Neural cell (in vitro differentiated cells): ENCODE measurements at regions not wholly inside any gene's neighbourhood (a gene's known extent, or its start where the extent isn't known, plus 50 kb on each side); places are given as distances from the start of the nearest gene placed in this dataset.

Source experiments
- EP300 ChIP-seq: fragments of 450-650 bp; conservative IDR thresholded peaks from 2 replicates; pipeline ENCODE4 v1.6.1; 2014; ENCODE audit warnings: antibody characterized with exemption, mild to moderate bottlenecking, moderate library complexity; ENCODE audit not compliant: poor library complexity, severe bottlenecking
- EZH2 ChIP-seq: fragments of 200-600, 300-800 bp; shearing (Covaris generic), sonication (generic); IDR thresholded peaks from 2 replicates; pipeline ENCODE4 v1.6.1; 2014; ENCODE audit warnings: antibody characterized with exemption, low read length, borderline replicate concordance, mild to moderate bottlenecking; ENCODE audit not compliant: insufficient read depth, poor library complexity, severe bottlenecking
- POLR2AphosphoS5 ChIP-seq: IDR thresholded peaks from 2 replicates; pipeline ENCODE4 v1.6.1; 2012
- TF ChIP-seq, protein P1 (sequence below): fragments of 450-650 bp; IDR thresholded peaks from 2 replicates; pipeline ENCODE4 v1.5.1; 2014; ENCODE audit warnings: antibody characterized with exemption, mild to moderate bottlenecking, moderate library complexity; ENCODE audit not compliant: poor library complexity, severe bottlenecking
- TF ChIP-seq, protein P2 (sequence below): IDR thresholded peaks from 2 replicates; pipeline ENCODE4 v1.6.1; 2012; ENCODE audit warnings: borderline replicate concordance

DNA sequence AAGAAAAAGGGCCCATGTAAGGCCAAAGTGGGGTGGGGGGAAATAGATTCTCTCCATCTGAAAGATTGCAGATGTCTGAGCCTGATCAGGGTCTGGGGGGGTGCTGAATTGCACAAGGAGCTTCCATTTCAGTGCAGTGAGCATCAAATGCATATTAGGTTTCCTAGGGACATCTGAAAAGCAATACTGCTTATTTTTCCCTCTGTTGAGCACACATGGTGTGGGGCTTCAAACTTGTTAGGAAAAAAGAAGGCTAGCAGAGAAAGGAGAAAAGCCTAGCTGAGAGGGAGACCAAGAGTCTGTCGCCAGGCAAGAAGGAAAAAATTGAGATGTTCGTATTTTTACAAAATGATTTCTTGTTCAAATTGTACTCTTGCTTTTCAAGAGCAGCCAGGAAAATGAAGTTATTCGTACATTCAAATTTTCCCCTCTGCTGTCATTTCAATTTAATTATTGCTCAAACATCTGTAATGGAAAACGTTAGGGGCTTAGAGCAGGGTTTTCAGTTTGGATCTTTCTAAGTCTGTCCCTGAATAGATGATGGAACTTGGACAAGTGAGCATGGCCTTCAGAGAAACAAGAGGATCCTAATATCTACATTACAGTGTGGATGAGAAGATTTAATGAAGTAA lies 191.9 kb upstream of the GAS1 start:
- TF ChIP-seq, protein P1, sequence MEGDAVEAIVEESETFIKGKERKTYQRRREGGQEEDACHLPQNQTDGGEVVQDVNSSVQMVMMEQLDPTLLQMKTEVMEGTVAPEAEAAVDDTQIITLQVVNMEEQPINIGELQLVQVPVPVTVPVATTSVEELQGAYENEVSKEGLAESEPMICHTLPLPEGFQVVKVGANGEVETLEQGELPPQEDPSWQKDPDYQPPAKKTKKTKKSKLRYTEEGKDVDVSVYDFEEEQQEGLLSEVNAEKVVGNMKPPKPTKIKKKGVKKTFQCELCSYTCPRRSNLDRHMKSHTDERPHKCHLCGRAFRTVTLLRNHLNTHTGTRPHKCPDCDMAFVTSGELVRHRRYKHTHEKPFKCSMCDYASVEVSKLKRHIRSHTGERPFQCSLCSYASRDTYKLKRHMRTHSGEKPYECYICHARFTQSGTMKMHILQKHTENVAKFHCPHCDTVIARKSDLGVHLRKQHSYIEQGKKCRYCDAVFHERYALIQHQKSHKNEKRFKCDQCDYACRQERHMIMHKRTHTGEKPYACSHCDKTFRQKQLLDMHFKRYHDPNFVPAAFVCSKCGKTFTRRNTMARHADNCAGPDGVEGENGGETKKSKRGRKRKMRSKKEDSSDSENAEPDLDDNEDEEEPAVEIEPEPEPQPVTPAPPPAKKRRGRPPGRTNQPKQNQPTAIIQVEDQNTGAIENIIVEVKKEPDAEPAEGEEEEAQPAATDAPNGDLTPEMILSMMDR = no peak
- TF ChIP-seq EP300 = no peak
- TF ChIP-seq EZH2 = no peak
- TF ChIP-seq, protein P2, sequence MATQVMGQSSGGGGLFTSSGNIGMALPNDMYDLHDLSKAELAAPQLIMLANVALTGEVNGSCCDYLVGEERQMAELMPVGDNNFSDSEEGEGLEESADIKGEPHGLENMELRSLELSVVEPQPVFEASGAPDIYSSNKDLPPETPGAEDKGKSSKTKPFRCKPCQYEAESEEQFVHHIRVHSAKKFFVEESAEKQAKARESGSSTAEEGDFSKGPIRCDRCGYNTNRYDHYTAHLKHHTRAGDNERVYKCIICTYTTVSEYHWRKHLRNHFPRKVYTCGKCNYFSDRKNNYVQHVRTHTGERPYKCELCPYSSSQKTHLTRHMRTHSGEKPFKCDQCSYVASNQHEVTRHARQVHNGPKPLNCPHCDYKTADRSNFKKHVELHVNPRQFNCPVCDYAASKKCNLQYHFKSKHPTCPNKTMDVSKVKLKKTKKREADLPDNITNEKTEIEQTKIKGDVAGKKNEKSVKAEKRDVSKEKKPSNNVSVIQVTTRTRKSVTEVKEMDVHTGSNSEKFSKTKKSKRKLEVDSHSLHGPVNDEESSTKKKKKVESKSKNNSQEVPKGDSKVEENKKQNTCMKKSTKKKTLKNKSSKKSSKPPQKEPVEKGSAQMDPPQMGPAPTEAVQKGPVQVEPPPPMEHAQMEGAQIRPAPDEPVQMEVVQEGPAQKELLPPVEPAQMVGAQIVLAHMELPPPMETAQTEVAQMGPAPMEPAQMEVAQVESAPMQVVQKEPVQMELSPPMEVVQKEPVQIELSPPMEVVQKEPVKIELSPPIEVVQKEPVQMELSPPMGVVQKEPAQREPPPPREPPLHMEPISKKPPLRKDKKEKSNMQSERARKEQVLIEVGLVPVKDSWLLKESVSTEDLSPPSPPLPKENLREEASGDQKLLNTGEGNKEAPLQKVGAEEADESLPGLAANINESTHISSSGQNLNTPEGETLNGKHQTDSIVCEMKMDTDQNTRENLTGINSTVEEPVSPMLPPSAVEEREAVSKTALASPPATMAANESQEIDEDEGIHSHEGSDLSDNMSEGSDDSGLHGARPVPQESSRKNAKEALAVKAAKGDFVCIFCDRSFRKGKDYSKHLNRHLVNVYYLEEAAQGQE = no peak
- no peak for TF ChIP-seq POLR2AphosphoS5
